Fibroblast of mammary gland (primary cell): ENCODE measurements at regions not wholly inside any gene's neighbourhood (a gene's known extent, or its start where the extent isn't known, plus 50 kb on each side); places are given as distances from the start of the nearest gene placed in this dataset.
"Not testable (repeated sequence)": the region's sequence is repeated elsewhere in the genome, so short reads cannot be mapped to it uniquely, and the experiment has no call there.

Experiments
- DNase-seq: peaks from one replicate; pipeline ENCODE4 v3.0.0-alpha.2; 2010; ENCODE audit warnings: low read depth
- H3K4me3 ChIP-seq: 2 replicates; pipeline ENCODE4 v1.5.1; 2011; ENCODE audit warnings: low read depth, mild to moderate bottlenecking, low read length, moderate library complexity; ENCODE audit not compliant: control insufficient read depth
- TF ChIP-seq, protein P1 (sequence below): conservative IDR thresholded peaks from 2 replicates; pipeline ENCODE4 v1.5.1; 2011; ENCODE audit warnings: low read depth, low read length, inconsistent platforms; ENCODE audit not compliant: control insufficient read depth, insufficient read depth

DNA sequence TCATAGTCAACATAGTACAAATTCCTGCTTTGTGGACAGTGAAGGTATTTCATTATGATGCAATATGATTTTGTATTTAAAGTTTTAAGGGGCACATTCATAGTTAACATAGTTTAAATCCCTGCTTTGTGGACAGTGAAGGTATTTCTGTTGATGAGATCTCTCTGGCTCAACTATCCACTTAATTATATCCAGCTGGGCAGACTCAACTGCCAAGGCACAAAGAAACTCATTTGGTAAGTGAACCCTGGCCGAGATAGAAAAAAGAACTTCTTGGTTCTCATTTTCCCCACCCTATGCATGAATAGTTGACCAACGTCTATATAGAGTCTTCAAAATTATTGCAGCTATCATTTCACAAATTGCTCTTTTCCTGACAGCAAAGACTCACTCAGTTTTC, 1194.6 kb downstream of the NCAM2 start:
- TF ChIP-seq, protein P1, sequence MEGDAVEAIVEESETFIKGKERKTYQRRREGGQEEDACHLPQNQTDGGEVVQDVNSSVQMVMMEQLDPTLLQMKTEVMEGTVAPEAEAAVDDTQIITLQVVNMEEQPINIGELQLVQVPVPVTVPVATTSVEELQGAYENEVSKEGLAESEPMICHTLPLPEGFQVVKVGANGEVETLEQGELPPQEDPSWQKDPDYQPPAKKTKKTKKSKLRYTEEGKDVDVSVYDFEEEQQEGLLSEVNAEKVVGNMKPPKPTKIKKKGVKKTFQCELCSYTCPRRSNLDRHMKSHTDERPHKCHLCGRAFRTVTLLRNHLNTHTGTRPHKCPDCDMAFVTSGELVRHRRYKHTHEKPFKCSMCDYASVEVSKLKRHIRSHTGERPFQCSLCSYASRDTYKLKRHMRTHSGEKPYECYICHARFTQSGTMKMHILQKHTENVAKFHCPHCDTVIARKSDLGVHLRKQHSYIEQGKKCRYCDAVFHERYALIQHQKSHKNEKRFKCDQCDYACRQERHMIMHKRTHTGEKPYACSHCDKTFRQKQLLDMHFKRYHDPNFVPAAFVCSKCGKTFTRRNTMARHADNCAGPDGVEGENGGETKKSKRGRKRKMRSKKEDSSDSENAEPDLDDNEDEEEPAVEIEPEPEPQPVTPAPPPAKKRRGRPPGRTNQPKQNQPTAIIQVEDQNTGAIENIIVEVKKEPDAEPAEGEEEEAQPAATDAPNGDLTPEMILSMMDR: no peak
- H3K4me3 ChIP-seq: no peak overlapping the region
- DNase-seq: no peak

DNA sequence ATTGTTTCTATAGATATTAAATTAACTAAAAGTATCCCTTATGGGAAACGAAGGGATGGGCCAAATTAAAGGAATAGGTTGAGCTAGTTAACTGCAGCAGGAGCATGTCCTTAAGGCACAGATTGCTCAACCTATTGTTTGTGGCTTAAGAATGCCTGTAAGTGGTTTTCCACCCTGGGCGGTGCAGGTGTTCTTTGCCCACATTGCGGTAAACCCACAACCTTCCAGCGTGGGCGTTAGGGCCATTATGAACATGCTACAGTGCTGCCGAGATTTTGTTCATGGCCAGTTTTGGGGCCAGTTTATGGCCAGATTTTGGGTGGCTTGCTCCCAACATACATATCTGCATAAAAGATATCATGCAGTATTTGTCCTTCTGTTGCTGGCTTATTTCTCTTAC, 1196.8 kb downstream of the NCAM2 start:
- H3K4me3 ChIP-seq, DNase-seq: not testable (repeated sequence)

DNA sequence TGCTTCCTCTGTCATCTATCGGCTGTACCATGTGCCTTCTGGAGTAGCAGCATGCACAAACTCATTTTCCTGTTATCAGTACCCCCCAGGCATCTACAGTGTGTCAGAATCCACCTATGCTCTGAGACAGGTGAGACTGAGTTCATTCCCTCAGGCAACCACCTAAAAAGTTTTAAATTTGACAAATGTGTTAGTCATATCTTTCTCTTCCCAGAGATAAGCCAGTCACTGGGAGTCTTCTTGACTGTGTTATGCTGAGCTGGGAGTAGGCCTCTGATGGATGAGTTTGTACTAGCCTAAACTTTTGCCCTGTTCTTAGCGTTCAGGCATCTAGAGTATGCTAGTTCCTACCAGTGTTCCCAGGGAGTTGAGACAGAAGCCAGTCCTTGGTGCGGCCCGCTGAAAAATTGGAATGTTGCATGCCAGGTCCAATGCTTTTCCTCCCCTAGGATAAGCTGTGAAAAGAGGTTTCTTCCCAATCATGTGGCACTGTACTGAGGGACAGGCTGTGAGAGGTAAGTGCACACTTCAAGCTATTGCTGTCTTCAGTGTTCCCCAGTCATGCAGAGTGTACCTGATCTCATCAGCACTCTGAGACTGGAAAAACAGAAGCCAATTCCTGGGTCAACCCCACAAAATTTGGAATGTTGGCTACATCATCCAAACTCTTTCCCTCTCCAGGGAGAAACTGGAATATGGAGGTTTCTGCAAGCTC, 1202.3 kb downstream of the NCAM2 start:
- DNase-seq: no peak
- no peak overlapping the region for H3K4me3 ChIP-seq
- TF ChIP-seq, protein P1: no peak

DNA sequence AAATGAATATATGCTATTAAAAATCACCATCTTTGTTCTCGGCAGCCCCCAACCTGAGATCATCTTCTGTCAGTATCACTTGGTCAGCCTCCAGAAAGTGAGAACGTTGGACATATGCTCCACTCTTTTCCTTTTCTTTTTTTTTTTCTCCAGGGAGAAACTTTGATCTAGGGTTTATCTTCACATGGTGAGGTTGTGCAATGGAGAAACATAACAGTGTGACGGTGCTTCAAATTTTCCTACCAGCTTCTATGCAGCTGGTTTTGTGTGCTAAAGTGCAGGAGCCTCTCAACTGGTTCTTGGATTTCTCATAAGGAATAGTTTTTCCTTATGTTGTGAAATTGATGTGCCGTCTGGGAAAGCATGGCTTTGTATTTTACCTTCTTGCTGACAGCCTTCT, 1202.9 kb downstream of the NCAM2 start:
- TF ChIP-seq, protein P1: no peak
- no peak overlapping the region for H3K4me3 ChIP-seq
- DNase-seq: no peak

DNA sequence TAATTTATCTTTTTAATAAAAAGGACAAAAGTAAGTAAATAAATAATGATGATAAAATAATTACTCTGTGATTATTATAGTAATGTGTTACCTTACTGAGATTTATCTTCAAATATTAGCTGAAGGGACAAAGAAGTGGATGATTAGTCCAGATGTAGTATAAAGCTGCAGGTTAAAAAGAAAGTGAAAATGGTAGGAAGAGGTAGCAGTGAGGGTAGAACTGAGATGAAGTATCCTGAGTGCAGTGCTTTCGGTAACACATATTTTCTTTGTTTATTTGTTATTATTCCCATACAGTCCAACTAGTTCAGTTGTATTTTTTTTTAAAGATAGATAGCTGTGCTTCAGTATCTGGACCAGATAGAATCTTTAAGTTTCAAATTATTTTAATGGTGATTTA, 1203.5 kb downstream of the NCAM2 start:
- no peak overlapping the region for H3K4me3 ChIP-seq
- TF ChIP-seq, protein P1: no peak
- no peak for DNase-seq

DNA sequence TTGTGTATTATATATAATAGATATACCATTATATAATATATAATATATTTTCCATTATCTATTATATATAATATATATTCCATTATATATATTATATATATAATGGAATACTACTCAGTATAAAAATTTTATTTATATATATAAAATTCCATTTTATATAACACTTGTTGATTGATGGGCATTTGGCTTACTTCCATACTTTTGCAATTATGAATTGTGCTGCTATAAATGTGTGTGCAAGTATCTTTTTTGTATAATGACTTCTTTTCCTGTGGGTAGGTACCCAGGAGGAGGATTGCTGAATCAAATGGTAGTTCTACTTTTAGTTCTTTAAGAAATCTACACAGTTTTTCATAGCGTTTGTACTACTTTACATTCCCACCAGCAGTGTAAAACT, 1211.1 kb downstream of the NCAM2 start:
- DNase-seq: no peak
- no peak overlapping the region for H3K4me3 ChIP-seq
- TF ChIP-seq, protein P1: no peak

DNA sequence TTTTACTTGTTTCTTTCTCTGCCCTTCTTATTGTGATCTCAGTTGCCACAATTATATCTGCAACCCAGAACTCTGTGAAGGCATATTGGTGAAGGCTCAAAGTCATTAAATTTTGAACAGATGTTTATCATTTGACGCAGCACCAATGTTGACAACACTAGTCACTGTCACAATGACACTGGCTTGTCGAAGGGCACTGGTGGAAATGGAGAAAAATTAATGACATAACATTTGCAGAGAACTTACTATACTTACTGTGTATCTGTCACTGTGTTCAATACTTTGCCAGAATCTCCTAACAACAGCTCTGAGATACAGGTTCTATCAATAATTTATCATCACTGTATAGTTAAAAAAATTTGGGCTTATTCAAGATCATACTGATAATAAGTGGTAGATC, 1213.7 kb downstream of the NCAM2 start:
- no peak overlapping the region for H3K4me3 ChIP-seq
- TF ChIP-seq, protein P1: no peak
- DNase-seq: no peak
